H1 (cell line): ENCODE measurements at regions not wholly inside any gene's neighbourhood (a gene's known extent, or its start where the extent isn't known, plus 50 kb on each side); places are given as distances from the start of the nearest gene placed in this dataset.

Experiments
- CTCF ChIA-PET: fragments of 300-600 bp; sonication (Branson Sonifier 250); formaldehyde crosslinking; loops from one replicate; lab custom pipeline; 2021; ENCODE audit not compliant: partially characterized antibody; lab: Charles Lee
- POLR2A ChIA-PET: fragments of 300-600 bp; sonication (Branson Sonifier 250); formaldehyde crosslinking; loops from one replicate; lab custom pipeline; 2021; ENCODE audit warnings: inconsistent platforms; ENCODE audit not compliant: partially characterized antibody; lab: Charles Lee
- DNase-seq, 2 experiments: peaks; one replicate each; pipeline versions ENCODE4 v3.0.0 to v3.0.0-alpha.2; 2010 to 2022; ENCODE audit warnings: low spot score in 2 of 2, low read depth in 1 of 2, mixed read lengths in 1 of 2
- FAIRE-seq: peaks from 2 replicates; lab custom pipeline; 2011; peaks lifted over from hg19 to GRCh38; lab: Jason Lieb, UNC
- H2AFZ ChIP-seq: 2 replicates; pipeline ENCODE4 v1.8.1; 2012; ENCODE audit warnings: low read length, inconsistent platforms
- H2AK5ac ChIP-seq: 2 replicates; pipeline ENCODE4 v1.6.1; 2013; ENCODE audit warnings: low read depth, low read length
- H2BK120ac ChIP-seq: replicated peaks from 2 replicates; pipeline ENCODE3; 2013; ENCODE audit warnings: low read depth, low read length, inconsistent platforms
- H2BK12ac ChIP-seq: 2 replicates; pipeline ENCODE4 v1.6.1; 2013; ENCODE audit warnings: low read depth, low read length
- H2BK15ac ChIP-seq: 2 replicates; pipeline ENCODE4 v1.6.1; 2013; ENCODE audit warnings: low read length
- H2BK20ac ChIP-seq: 2 replicates; pipeline ENCODE4 v1.6.1; 2013; ENCODE audit warnings: low read length
- H2BK5ac ChIP-seq: 2 replicates; pipeline ENCODE4 v1.6.1; 2013; ENCODE audit warnings: low read depth, low read length
- H3K14ac ChIP-seq: 2 replicates; pipeline ENCODE4 v1.6.1; 2013; ENCODE audit warnings: inconsistent platforms; ENCODE audit not compliant: insufficient read length
- H3K18ac ChIP-seq: 2 replicates; pipeline ENCODE4 v1.6.1; 2013; ENCODE audit warnings: low read length; ENCODE audit errors: extremely low read depth
- H3K23ac ChIP-seq: 2 replicates; pipeline ENCODE4 v1.6.1; 2013; ENCODE audit warnings: inconsistent platforms; ENCODE audit not compliant: insufficient read length
- H3K23me2 ChIP-seq: 2 replicates; pipeline ENCODE4 v1.6.1; 2013; ENCODE audit warnings: low read depth, low read length
- H3K27ac ChIP-seq: 2 replicates; pipeline ENCODE4 v1.6.1; 2011; ENCODE audit warnings: low read depth, low read length, inconsistent platforms
- H3K27me3 ChIP-seq, 4 experiments: replicated peaks in 1 of 4; 1 replicate in 1 of 4; 2 replicates in 3 of 4; pipeline versions ENCODE4 v1.6.1 to v1.8.1; 2011 to 2013; ENCODE audit warnings: low read length in 3 of 4, mild to moderate bottlenecking in 3 of 4, inconsistent platforms in 2 of 4, mixed read lengths in 2 of 4, moderate library complexity in 1 of 4; ENCODE audit not compliant: control insufficient read depth in 3 of 4, insufficient read depth in 3 of 4; ENCODE audit errors: extremely low read depth in 1 of 4
- H3K36me3 ChIP-seq, 4 experiments: 2 replicates each; pipeline versions ENCODE4 v1.6.1 to v1.8.1; 2011 to 2013; ENCODE audit warnings: mild to moderate bottlenecking in 4 of 4, low read length in 3 of 4, moderate library complexity in 2 of 4, control low read depth in 1 of 4, inconsistent platforms in 1 of 4; ENCODE audit not compliant: insufficient read depth in 4 of 4, control insufficient read depth in 2 of 4
- H3K4ac ChIP-seq: replicated peaks from 2 replicates; pipeline ENCODE3; 2013; ENCODE audit warnings: low read length, low read depth, mixed read lengths, inconsistent platforms; ENCODE audit not compliant: insufficient read length
- H3K4me1 ChIP-seq, 4 experiments: replicated peaks in 1 of 4; 1 replicate in 1 of 4; 2 replicates in 3 of 4; pipeline versions ENCODE4 v1.6.1 to v1.8.1; 2011 to 2013; ENCODE audit warnings: low read length in 3 of 4, inconsistent platforms in 2 of 4, mixed read lengths in 1 of 4; ENCODE audit not compliant: insufficient read depth in 4 of 4, control insufficient read depth in 3 of 4
- H3K4me2 ChIP-seq, 2 experiments: 2 replicates each; pipeline versions ENCODE4 v1.6.1 to v1.8.1; 2011 to 2013; ENCODE audit warnings: low read depth in 2 of 2, low read length in 2 of 2, control low read depth in 1 of 2, inconsistent platforms in 1 of 2, mild to moderate bottlenecking in 1 of 2; ENCODE audit not compliant: insufficient read depth in 1 of 2
- H3K4me3 ChIP-seq, 4 experiments: fragments of 200-600, 300-600 bp in 1 of 4; sonication (generic), shearing (Covaris generic), sonication (Bioruptor Twin) in 1 of 4; 2 replicates each; pipeline versions ENCODE4 v1.5.1 to v1.8.1; 2011 to 2016; ENCODE audit warnings: low read length in 4 of 4, low read depth in 3 of 4, control low read depth in 2 of 4, inconsistent platforms in 2 of 4, mild to moderate bottlenecking in 2 of 4, mixed read lengths in 1 of 4, moderate library complexity in 1 of 4; ENCODE audit not compliant: insufficient read depth in 2 of 4; ENCODE audit errors: extremely low read depth in 1 of 4
- H3K56ac ChIP-seq: replicated peaks from 2 replicates; pipeline ENCODE3; 2013; ENCODE audit warnings: low read depth, mild to moderate bottlenecking, mixed read lengths, low read length, inconsistent platforms; ENCODE audit not compliant: insufficient read length
- H3K79me1 ChIP-seq: 2 replicates; pipeline ENCODE4 v1.6.1; 2013; ENCODE audit warnings: low read depth, low read length, control low read depth
- H3K79me2 ChIP-seq, 2 experiments: 2 replicates each; pipeline versions ENCODE4 v1.6.1 to v1.8.1; 2012 to 2013; ENCODE audit warnings: low read length in 2 of 2, mild to moderate bottlenecking in 2 of 2, inconsistent platforms in 1 of 2; ENCODE audit not compliant: insufficient read depth in 2 of 2, control insufficient read depth in 1 of 2
- H3K9ac ChIP-seq, 4 experiments: replicated peaks in 1 of 4; 1 replicate in 1 of 4; 2 replicates in 3 of 4; pipeline versions ENCODE4 v1.6.1 to v1.8.1; 2011 to 2013; ENCODE audit warnings: low read depth in 3 of 4, low read length in 3 of 4, control low read depth in 2 of 4, mild to moderate bottlenecking in 2 of 4, moderate library complexity in 2 of 4, inconsistent platforms in 1 of 4; ENCODE audit errors: extremely low read depth in 1 of 4
- H3K9me3 ChIP-seq, 2 experiments: 2 replicates each; pipeline versions ENCODE4 v1.6.1 to v1.8.1; 2012 to 2013; ENCODE audit warnings: mild to moderate bottlenecking in 2 of 2, moderate library complexity in 2 of 2, control low read depth in 1 of 2, inconsistent platforms in 1 of 2, low read depth in 1 of 2, low read length in 1 of 2, mixed read lengths in 1 of 2; ENCODE audit not compliant: insufficient read depth in 2 of 2
- H4K20me1 ChIP-seq, 2 experiments: replicated peaks in 1 of 2; 2 replicates each; pipeline versions ENCODE3 to v1.8.1; 2011 to 2013; ENCODE audit warnings: inconsistent platforms in 2 of 2, low read length in 2 of 2, mild to moderate bottlenecking in 1 of 2; ENCODE audit not compliant: insufficient read depth in 2 of 2, control insufficient read depth in 1 of 2
- H4K5ac ChIP-seq: 2 replicates; pipeline ENCODE4 v1.6.1; 2013; ENCODE audit warnings: low read length, low read depth, mixed read lengths, inconsistent platforms; ENCODE audit not compliant: insufficient read length
- H4K8ac ChIP-seq: 2 replicates; pipeline ENCODE4 v1.8.0; 2013; ENCODE audit warnings: mild to moderate bottlenecking, moderate library complexity, low read length, inconsistent platforms; ENCODE audit not compliant: insufficient read depth; ENCODE audit errors: extremely low read depth
- H4K91ac ChIP-seq: replicated peaks from 2 replicates; pipeline ENCODE3; 2013; ENCODE audit warnings: low read length, mixed read lengths, inconsistent platforms; ENCODE audit not compliant: insufficient read length
- BRCA1 ChIP-seq: IDR thresholded peaks from 2 replicates; pipeline ENCODE4 v1.6.1; 2012; ENCODE audit warnings: low read depth, low read length, improper control_type of control experiment
- CEBPB ChIP-seq: IDR thresholded peaks from 2 replicates; pipeline ENCODE4 v1.6.1; 2012; ENCODE audit warnings: low read depth, low read length
- GABPA ChIP-seq: IDR thresholded peaks from 2 replicates; pipeline ENCODE4 v1.6.1; 2011; ENCODE audit warnings: mild to moderate bottlenecking, low read length, moderate library complexity, borderline replicate concordance; ENCODE audit not compliant: insufficient read depth
- NRF1 ChIP-seq: IDR thresholded peaks from 2 replicates; pipeline ENCODE4 v1.6.1; 2011; ENCODE audit warnings: mild to moderate bottlenecking, low read depth, low read length, improper control_type of control experiment
- POLR2AphosphoS5 ChIP-seq: IDR thresholded peaks from 2 replicates; pipeline ENCODE4 v1.6.1; 2011; ENCODE audit warnings: low read depth, low read length
- SIX5 ChIP-seq: IDR thresholded peaks from 2 replicates; pipeline ENCODE4 v1.6.1; 2011; ENCODE audit warnings: mild to moderate bottlenecking, low read depth, low read length
- SP2 ChIP-seq: IDR thresholded peaks from 2 replicates; pipeline ENCODE4 v1.6.1; 2012; ENCODE audit warnings: mild to moderate bottlenecking, low read length, inconsistent platforms
- SP4 ChIP-seq: IDR thresholded peaks from 2 replicates; pipeline ENCODE4 v1.6.1; 2012; ENCODE audit warnings: low read length, inconsistent platforms
- SRF ChIP-seq: IDR thresholded peaks from 2 replicates; pipeline ENCODE4 v1.6.1; 2011; ENCODE audit warnings: mild to moderate bottlenecking, low read depth, low read length, moderate library complexity
- TBP ChIP-seq: IDR thresholded peaks from 2 replicates; pipeline ENCODE4 v1.6.1; 2011; ENCODE audit warnings: low read depth, low read length, improper control_type of control experiment
- ZNF274 ChIP-seq: IDR thresholded peaks from 2 replicates; pipeline ENCODE4 v1.7.0; 2012; ENCODE audit warnings: low read length, borderline replicate concordance; ENCODE audit errors: extremely low read depth
- WGBS, 2 experiments: shearing (Covaris generic) in 1 of 2; methylation state at CpG; one replicate each; pipeline versions ENCODE4 v1.1.6 to v1.1.7; 2013 to 2015; ENCODE audit warnings: low lambda C conversion rate in 2 of 2, mixed read lengths in 2 of 2, inconsistent platforms in 1 of 2, low coverage in 1 of 2, missing lambda C conversion rate in 1 of 2; ENCODE audit not compliant: insufficient replicate concordance in 2 of 2, insufficient coverage in 1 of 2, insufficient read length in 1 of 2; ENCODE audit errors: extremely low coverage in 1 of 2, missing lambda C conversion rate in 1 of 2; 5-methylcytosine and 5-hydroxymethylcytosine counted together

- no peak overlapping the region for H4K91ac ChIP-seq
- 79% methylated on average over 4 of the region's 4 CpGs; no CpG with 5 or more reads in 1 of the 2 experiments for WGBS, 2 experiments
- DNase-seq (no peak), FAIRE-seq (no peak)
- no peak overlapping the region for H3K9ac ChIP-seq
- no peak overlapping the region for H2AK5ac ChIP-seq
- no peak overlapping the region for H2BK120ac ChIP-seq
- no peak overlapping the region for H2BK12ac ChIP-seq
- no peak overlapping the region for H2AFZ ChIP-seq
- H4K8ac ChIP-seq, result no peak overlapping the region
- no peaks in the 10 kb centered on the region; a peak in 1 of 4 replicates for H3K9me3 ChIP-seq
- ChIA-PET CTCF (no interaction called here), POLR2A (no interaction called here)
- no peak for TF ChIP-seq SRF
- TF ChIP-seq SIX5, result no peak
- TF ChIP-seq SP4, result no peak
- TF ChIP-seq POLR2AphosphoS5, result no peak
- TF ChIP-seq TBP, result no peak
- no peak for TF ChIP-seq SP2
- no peak for TF ChIP-seq NRF1
- no peak for TF ChIP-seq BRCA1
- no peak for TF ChIP-seq GABPA
- no peak for TF ChIP-seq ZNF274
- TF ChIP-seq CEBPB, result no peak
- H2BK15ac ChIP-seq, result no peak overlapping the region
- no peak overlapping the region for H3K56ac ChIP-seq
- H3K4ac ChIP-seq, result no peak overlapping the region
- no peak overlapping the region for H3K4me3 ChIP-seq
- H2BK20ac ChIP-seq, result no peak overlapping the region
- no peak overlapping the region for H3K18ac ChIP-seq
- no peaks in the 10 kb centered on the region for H3K27me3 ChIP-seq
- no peak overlapping the region for H3K4me2 ChIP-seq
- no peaks in the 10 kb centered on the region for H3K36me3 ChIP-seq
- H2BK5ac ChIP-seq, result no peak overlapping the region
- no peak overlapping the region for H4K5ac ChIP-seq
- no peak overlapping the region for H3K23ac ChIP-seq
- H3K14ac ChIP-seq, result no peak overlapping the region
- no peaks in the 10 kb centered on the region for H3K79me2 ChIP-seq
- no peaks in the 10 kb centered on the region for H3K4me1 ChIP-seq
- no peaks in the 10 kb centered on the region for H3K79me1 ChIP-seq
- no peak overlapping the region for H3K27ac ChIP-seq
- H3K23me2 ChIP-seq, result no peaks in the 10 kb centered on the region; the same call in 1 of the 2 replicates
- H4K20me1 ChIP-seq, result no peaks in the 10 kb centered on the region
Observed at GRCh38 chr17:72244494-72244893, 123.7 kb downstream of the SOX9 start.
